NCI-H146 treated with DMSO at 0.1 percent for 48 hours (cell line): ENCODE measurements at regions not wholly inside any gene's neighbourhood (a gene's known extent, or its start where the extent isn't known, plus 50 kb on each side); places are given as distances from the start of the nearest gene placed in this dataset.
"Not testable (repeated sequence)": the region's sequence is repeated elsewhere in the genome, so short reads cannot be mapped to it uniquely, and the experiment has no call there.

Experiments
- DNase-seq: peaks from one replicate; lab custom pipeline; 2025; ENCODE audit not compliant: unreplicated experiment; lab: John Stamatoyannopoulos, UW

DNA sequence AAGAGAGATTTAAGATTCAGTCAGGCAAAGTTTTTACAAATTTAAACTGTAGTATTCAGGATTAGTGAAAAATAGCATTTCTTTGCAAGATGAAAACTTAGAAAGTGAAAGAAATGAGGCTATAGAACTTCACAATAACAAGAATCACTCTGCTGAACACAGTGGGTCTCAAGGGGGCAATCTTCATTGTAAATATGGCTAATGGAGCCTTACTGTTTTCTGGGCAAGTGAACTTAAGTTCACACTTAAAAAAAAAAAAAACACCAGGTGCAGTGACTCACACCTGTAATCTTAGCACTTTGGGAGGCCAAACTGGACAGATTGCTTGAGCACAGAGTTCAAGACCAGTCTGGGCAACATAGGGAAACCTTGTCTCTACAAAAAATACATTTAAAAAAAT is 175.9 kb upstream of the SNX2 start:
- no peak for DNase-seq

- DNase-seq = no peak
Measured at GRCh38 chr5:122600924-122601323, 174.0 kb upstream of the SNX2 start.

- no peak for DNase-seq
Measured at GRCh38 chr5:122602700-122603099, 172.2 kb upstream of the SNX2 start.

GRCh38 chr5:122605236-122605635 is 169.6 kb upstream of the SNX2 start:
- no peak for DNase-seq

GRCh38 chr5:122607818-122608217 is 167.1 kb upstream of the SNX2 start:
- no peak for DNase-seq

GRCh38 chr5:122608222-122608621 is 166.7 kb upstream of the SNX2 start:
- no peak for DNase-seq

DNA sequence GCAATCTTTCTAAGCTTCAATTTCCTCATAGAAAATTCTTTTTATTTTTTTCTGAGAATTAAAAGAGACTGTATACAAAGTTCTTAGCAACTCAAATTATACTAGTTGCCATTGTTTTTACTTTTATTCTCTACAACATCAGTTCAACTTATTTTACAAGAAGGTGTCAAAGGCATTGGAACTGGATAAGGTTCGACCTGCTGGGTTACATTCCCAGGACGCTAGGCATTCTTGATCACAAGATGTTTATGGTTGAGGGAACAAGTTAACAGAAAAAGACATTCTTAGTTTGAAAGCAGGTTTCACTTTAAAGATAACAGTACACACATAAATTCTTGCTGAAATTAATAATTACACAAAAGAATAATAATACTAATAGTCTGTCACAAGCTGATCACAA is 163.5 kb upstream of the SNX2 start:
- no peak for DNase-seq

GRCh38 chr5:122612901-122613300 is 162.0 kb upstream of the SNX2 start:
- no peak for DNase-seq

- no peak for DNase-seq
Measured at GRCh38 chr5:122615146-122615545, 159.7 kb upstream of the SNX2 start.

GRCh38 chr5:122615832-122616231 is 159.0 kb upstream of the SNX2 start:
- DNase-seq = no peak

- DNase-seq = not testable (repeated sequence)
Measured at GRCh38 chr5:122618046-122618445, 156.8 kb upstream of the SNX2 start.

DNA sequence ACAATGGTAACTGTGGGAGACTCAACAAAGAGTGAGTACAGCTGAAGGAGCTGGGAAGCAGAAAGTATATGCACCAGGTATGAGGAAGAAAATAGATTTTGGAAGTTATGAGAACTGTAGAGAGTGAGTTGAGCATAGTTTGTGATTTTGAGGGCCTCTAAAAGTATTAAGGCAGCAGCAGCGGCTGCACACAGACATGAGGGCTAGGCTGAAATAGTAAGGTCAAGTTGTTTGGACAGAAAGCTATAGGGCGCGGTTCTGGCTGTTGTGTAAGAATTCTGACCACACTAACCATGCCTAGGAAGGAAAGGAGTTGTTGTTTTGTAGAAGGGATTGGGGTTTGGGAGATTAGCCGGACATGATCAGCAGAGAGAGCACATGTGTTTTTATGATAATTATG is 154.1 kb upstream of the SNX2 start:
- DNase-seq = not testable (repeated sequence)

DNA sequence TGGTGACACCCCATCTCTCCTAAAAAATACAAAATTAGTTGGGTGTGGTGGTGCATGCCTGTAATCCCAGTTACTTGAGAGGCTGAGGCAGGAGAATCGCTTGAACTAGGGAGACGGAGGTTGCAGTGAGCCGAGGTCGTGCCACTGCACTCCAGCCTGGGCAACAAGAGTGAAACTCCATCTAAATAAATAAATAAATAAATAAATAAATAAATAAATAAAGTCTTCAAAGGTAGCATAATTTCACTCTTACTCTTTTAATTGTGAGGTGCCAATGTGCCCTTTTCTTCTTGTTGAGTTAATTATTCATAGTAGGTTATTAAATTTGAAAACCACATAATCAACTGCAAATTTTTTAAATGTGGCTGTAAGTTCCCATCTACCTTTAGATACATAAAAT is 146.2 kb upstream of the SNX2 start:
- DNase-seq = not testable (repeated sequence)

DNA sequence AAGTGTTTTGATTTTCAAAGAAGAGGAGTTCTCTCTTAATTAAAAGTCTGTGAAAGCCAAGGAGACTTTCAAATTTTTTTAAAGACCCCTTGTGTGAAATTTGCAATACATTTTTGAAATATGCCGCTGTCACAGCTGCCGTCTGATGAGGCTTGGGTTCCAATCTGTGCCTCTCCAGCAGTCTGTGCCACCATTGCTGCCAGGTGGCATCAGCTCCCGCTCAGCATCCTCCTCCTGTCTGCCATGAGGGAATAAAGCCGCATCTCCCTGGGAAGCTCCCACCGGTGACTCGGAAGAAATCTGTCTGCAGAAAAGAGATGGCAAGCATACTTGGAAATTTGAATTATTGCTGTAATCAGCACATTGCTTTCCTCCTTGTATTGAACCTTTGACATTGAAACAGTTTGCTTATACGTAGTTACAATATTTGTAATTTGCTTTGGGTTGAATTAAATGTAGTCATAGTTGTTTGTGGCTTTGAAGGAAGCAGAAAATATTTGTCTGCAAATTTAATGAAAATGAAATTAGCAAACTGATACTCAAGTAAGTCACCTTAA is 145.7 kb upstream of the SNX2 start:
- DNase-seq = no peak

DNA sequence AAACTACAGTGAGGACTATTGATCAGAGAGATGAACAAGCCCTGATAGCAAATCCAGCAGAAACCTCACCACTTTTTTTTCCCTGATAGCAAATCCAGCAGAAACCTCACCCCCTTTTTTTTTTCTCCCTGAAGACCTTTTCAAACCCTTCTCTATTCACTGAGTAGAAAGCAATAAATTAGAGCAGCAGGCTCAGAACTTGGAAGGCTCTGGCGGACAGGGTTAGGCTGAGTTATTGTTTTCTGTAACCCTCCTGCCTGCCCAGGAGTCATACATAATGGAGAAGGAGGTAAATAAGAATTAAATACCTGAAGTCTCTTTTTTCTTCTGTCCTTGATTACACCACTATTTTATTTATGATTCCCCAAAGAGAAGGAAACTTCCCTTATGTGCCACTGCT is 136.3 kb upstream of the SNX2 start:
- DNase-seq = no peak

DNA sequence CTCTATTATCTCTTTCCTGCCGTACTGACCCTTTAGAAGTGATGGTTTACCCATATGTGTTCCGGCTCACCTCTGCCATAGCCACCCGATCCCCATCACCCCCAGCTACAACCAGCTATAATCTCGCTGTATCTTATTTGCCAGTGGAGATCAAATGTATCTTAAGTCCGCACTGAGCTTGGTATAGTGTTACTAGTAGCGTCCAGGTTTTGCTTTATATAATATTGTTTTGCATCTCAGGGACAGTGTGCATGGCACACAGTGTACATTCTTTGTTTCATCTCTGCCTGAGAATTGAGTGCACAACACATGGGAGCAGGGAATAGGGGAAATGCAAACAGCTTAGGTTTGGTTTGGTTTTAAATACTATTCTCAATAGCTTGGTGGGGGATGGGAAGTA is 135.8 kb upstream of the SNX2 start:
- DNase-seq = no peak

DNA sequence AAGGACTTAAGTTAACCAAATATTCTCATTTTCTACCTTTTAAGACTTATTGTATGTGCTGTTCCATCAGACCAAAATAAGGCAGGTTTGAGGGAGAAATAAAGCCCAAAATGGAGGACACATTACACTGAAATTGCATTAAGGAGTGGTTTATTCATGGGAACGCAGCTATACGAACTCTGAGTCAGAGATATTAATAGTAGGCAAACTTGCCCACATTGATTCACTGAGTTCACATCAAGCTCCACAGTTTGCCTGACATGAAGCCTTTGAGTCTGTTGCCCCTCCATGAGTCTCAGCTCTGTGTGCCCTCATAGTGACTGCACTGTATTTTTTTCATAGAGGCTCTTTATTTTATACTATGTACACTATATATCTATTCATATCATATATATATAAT is 135.0 kb upstream of the SNX2 start:
- DNase-seq = no peak

- no peak for DNase-seq
Measured at GRCh38 chr5:122649080-122649479, 125.8 kb upstream of the SNX2 start.

DNA sequence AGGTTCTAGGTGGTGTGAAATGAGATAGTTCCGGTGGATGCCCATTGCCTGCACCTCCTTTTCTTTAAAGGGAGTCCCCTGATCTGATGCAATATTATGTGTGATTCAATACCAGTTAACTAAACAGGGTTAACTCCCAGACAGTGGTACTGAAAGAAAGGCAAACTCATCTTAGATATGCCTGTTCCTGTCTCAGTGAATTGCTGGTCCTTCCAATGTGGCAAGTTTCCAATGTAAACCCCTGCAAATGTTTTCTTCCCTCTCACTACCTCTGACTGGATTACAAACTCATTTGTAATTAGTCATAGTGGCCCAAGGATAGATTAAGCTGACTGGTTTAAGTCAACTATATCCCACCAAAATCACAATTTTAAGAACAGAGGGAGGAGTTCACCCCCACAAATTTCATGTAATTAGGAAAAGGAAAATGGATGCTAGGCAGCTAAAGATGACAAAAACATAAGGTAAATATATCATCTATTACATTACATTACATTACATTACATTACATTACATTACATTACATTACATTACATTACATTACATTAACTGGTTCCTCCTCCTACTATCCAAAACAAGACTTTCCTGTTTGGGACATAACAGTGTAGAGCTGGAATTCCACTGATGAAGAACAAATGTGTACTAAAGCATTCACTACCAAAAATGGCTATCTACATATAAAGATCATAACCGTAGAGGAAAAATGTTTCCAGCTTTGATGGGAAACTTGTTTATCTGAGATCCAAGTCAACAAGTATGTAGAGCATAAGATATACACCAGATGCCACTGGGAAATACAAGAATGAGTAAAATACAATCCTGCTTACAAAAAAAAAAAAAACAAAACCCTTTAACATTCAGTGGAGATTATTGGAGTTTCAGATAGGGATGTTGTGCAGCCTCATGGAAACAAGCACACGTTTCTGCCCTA is 121.5 kb upstream of the SNX2 start:
- DNase-seq = no peak

- DNase-seq = no peak
Measured at GRCh38 chr5:122656160-122656559, 118.7 kb upstream of the SNX2 start.

DNA sequence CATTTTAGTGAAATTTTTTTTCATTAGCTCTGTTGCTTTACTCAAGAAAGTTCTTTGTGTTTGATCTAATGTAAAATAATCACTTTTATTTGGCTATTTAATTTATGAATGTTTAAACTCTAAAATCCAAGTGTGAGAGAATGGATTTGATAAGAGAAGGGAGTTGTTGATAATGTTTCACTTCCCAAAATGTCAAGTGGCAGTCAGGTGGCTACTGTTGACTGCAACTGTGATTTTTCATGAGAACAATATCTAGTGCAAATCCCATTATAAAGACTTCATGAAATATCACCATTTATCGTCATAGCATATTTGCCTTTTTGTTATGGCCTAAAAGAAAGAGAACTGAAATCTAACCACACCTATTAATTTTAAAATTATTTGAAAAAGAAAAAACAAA is 118.3 kb upstream of the SNX2 start:
- no peak for DNase-seq

GRCh38 chr5:122661496-122662180 is 113.2 kb upstream of the SNX2 start:
- no peak for DNase-seq
